ENCODE measurements at regions not wholly inside any gene's neighbourhood (a gene's known extent, or its start where the extent isn't known, plus 50 kb on each side); places are given as distances from the start of the nearest gene placed in this dataset.

GRCh38 chr6:115854866-115855665 lies 205.6 kb downstream of the FRK start:
- TF ChIP-seq, protein P1, sequence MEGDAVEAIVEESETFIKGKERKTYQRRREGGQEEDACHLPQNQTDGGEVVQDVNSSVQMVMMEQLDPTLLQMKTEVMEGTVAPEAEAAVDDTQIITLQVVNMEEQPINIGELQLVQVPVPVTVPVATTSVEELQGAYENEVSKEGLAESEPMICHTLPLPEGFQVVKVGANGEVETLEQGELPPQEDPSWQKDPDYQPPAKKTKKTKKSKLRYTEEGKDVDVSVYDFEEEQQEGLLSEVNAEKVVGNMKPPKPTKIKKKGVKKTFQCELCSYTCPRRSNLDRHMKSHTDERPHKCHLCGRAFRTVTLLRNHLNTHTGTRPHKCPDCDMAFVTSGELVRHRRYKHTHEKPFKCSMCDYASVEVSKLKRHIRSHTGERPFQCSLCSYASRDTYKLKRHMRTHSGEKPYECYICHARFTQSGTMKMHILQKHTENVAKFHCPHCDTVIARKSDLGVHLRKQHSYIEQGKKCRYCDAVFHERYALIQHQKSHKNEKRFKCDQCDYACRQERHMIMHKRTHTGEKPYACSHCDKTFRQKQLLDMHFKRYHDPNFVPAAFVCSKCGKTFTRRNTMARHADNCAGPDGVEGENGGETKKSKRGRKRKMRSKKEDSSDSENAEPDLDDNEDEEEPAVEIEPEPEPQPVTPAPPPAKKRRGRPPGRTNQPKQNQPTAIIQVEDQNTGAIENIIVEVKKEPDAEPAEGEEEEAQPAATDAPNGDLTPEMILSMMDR (conservative IDR thresholded peaks at IDR 0.05; ENCODE audit: low read depth, low read length), result no peak
- no peak for TF ChIP-seq EZH2 (IDR thresholded peaks at IDR 0.05; ENCODE audit: borderline replicate concordance, low read depth, low read length, poor library complexity, severe bottlenecking)

Measured in A673 (cell line).